HUES48 (cell line): ENCODE measurements at regions not wholly inside any gene's neighbourhood (a gene's known extent, or its start where the extent isn't known, plus 50 kb on each side); places are given as distances from the start of the nearest gene placed in this dataset.

ENCODE experiments used
- H3K27ac ChIP-seq: one replicate; pipeline ENCODE4 v1.7.0; 2013; ENCODE audit warnings: low read depth, low read length, inconsistent platforms
- H3K27me3 ChIP-seq: 2 replicates; pipeline ENCODE4 v1.6.1; 2013; ENCODE audit warnings: mild to moderate bottlenecking, low read length; ENCODE audit not compliant: control insufficient read depth, insufficient read depth
- H3K36me3 ChIP-seq: 2 replicates; pipeline ENCODE4 v1.6.1; 2013; ENCODE audit warnings: low read length; ENCODE audit not compliant: control insufficient read depth, insufficient read depth
- H3K4me1 ChIP-seq: 2 replicates; pipeline ENCODE4 v1.6.1; 2013; ENCODE audit warnings: mild to moderate bottlenecking, low read length; ENCODE audit not compliant: control insufficient read depth, insufficient read depth
- H3K4me3 ChIP-seq: 2 replicates; pipeline ENCODE4 v1.5.1; 2013; ENCODE audit warnings: mild to moderate bottlenecking, low read depth, low read length
- H3K9ac ChIP-seq: 2 replicates; pipeline ENCODE4 v1.6.1; 2013; ENCODE audit warnings: mild to moderate bottlenecking, low read depth, low read length, moderate library complexity
- H3K9me3 ChIP-seq: 2 replicates; pipeline ENCODE4 v1.6.1; 2013; ENCODE audit warnings: low read length; ENCODE audit not compliant: control insufficient read depth, insufficient read depth

GRCh38 chr1:165147799-165148198, 208.7 kb downstream of the LMX1A start:
- Histone ChIP-seq H3K9me3 (no peaks in the 10 kb centered on the region), H3K36me3 (no peaks in the 10 kb centered on the region), H3K27me3 (peaks cover 8% of the 10 kb centered on the region), H3K4me1 (no peaks in the 10 kb centered on the region), H3K27ac (no peak overlapping the region), H3K4me3 (no peak overlapping the region), H3K9ac (no peak overlapping the region)

GRCh38 chr1:165144757-165145397, 211.6 kb downstream of the LMX1A start:
- no peaks in the 10 kb centered on the region for H3K9me3 ChIP-seq
- no peak overlapping the region for H3K9ac ChIP-seq
- H3K36me3 ChIP-seq: no peaks in the 10 kb centered on the region
- no peaks in the 10 kb centered on the region for H3K4me1 ChIP-seq
- no peak overlapping the region for H3K27ac ChIP-seq
- no peak overlapping the region for H3K4me3 ChIP-seq
- peaks cover 11% of the 10 kb centered on the region for H3K27me3 ChIP-seq

- no peaks in the 10 kb centered on the region for H3K36me3 ChIP-seq
These were observed 213.0 kb downstream of the LMX1A start for GRCh38 chr1:165143437-165144065.

GRCh38 chr1:165138960-165139359, 217.6 kb downstream of the LMX1A start:
- Histone ChIP-seq H3K9me3 (no peaks in the 10 kb centered on the region), H3K27me3 (peaks cover 5% of the 10 kb centered on the region; the same call in 1 of the 2 replicates), H3K36me3 (no peaks in the 10 kb centered on the region), H3K27ac (no peak overlapping the region), H3K4me1 (no peaks in the 10 kb centered on the region), H3K9ac (no peak overlapping the region), H3K4me3 (no peak overlapping the region)

More at GRCh38 chr1:165143437-165144065, 213.0 kb downstream of the LMX1A start:
- no peaks in the 10 kb centered on the region for H3K4me1 ChIP-seq
- H3K27ac ChIP-seq: no peak overlapping the region
- H3K9me3 ChIP-seq: no peaks in the 10 kb centered on the region
- H3K9ac ChIP-seq: no peak overlapping the region
- H3K4me3 ChIP-seq: no peak overlapping the region
- peaks cover 13% of the 10 kb centered on the region for H3K27me3 ChIP-seq

GRCh38 chr1:165137551-165138316, 218.8 kb downstream of the LMX1A start:
- H3K4me3 ChIP-seq: no peak overlapping the region
- no peaks in the 10 kb centered on the region for H3K4me1 ChIP-seq
- no peak overlapping the region for H3K27ac ChIP-seq
- no peaks in the 10 kb centered on the region for H3K9me3 ChIP-seq
- no peak overlapping the region for H3K9ac ChIP-seq
- H3K36me3 ChIP-seq: no peaks in the 10 kb centered on the region
- H3K27me3 ChIP-seq: 0 out of 2 replicates have a peak, but pooled peaks cover 5% of the 10 kb centered on the region

GRCh38 chr1:165134431-165134830, 222.1 kb downstream of the LMX1A start:
- Histone ChIP-seq H3K9me3 (no peaks in the 10 kb centered on the region), H3K36me3 (no peaks in the 10 kb centered on the region), H3K27me3 (no peaks in the 10 kb centered on the region), H3K4me3 (no peak overlapping the region), H3K9ac (no peak overlapping the region), H3K4me1 (no peaks in the 10 kb centered on the region), H3K27ac (no peak overlapping the region)

- H3K36me3 ChIP-seq: no peaks in the 10 kb centered on the region
- no peaks in the 10 kb centered on the region for H3K9me3 ChIP-seq
- H3K4me1 ChIP-seq: no peaks in the 10 kb centered on the region
- no peak overlapping the region for H3K4me3 ChIP-seq
- peaks cover 3% of the 10 kb centered on the region; the same call in 1 of the 2 replicates for H3K27me3 ChIP-seq
- H3K9ac ChIP-seq: no peak overlapping the region
- H3K27ac ChIP-seq: no peak overlapping the region
These were observed 226.8 kb downstream of the LMX1A start for GRCh38 chr1:165129568-165130164.

- Histone ChIP-seq H3K4me3 (no peak overlapping the region), H3K9ac (no peak overlapping the region), H3K27me3 (peaks cover 9% of the 10 kb centered on the region), H3K27ac (no peak overlapping the region), H3K4me1 (no peaks in the 10 kb centered on the region), H3K36me3 (no peaks in the 10 kb centered on the region), H3K9me3 (no peaks in the 10 kb centered on the region)
These were observed 231.7 kb downstream of the LMX1A start for GRCh38 chr1:165124772-165125171.

GRCh38 chr1:165119086-165119485, 237.4 kb downstream of the LMX1A start:
- no peak overlapping the region for H3K27ac ChIP-seq
- no peak overlapping the region for H3K4me3 ChIP-seq
- H3K36me3 ChIP-seq: no peaks in the 10 kb centered on the region
- H3K9me3 ChIP-seq: no peaks in the 10 kb centered on the region
- peaks cover under 1% of the 10 kb centered on the region for H3K4me1 ChIP-seq
- peaks cover 53% of the 10 kb centered on the region for H3K27me3 ChIP-seq
- H3K9ac ChIP-seq: no peak overlapping the region

GRCh38 chr1:165117482-165117881, 239.0 kb downstream of the LMX1A start:
- peaks cover 7% of the 10 kb centered on the region for H3K4me1 ChIP-seq
- H3K9me3 ChIP-seq: no peaks in the 10 kb centered on the region
- no peaks in the 10 kb centered on the region for H3K36me3 ChIP-seq
- H3K4me3 ChIP-seq: peak overlapping the region; percentile 45; the same call in 1 of the 2 replicates
- H3K27ac ChIP-seq: no peak overlapping the region
- H3K27me3 ChIP-seq: peaks cover 53% of the 10 kb centered on the region
- H3K9ac ChIP-seq: no peak overlapping the region
